Endodermal cell (in vitro differentiated cells): ENCODE measurements at regions not wholly inside any gene's neighbourhood (a gene's known extent, or its start where the extent isn't known, plus 50 kb on each side); places are given as distances from the start of the nearest gene placed in this dataset.
A peak's percentile ranks its signal among the peaks of the same experiment; 100 is the strongest.

ENCODE experiments used
- DNase-seq: peaks from one replicate; pipeline ENCODE4 v3.0.0-alpha.2; 2017
- H3K27ac ChIP-seq: 2 replicates; pipeline ENCODE4 v1.5.1; 2013; ENCODE audit warnings: mild to moderate bottlenecking, low read depth, low read length, moderate library complexity
- H3K27me3 ChIP-seq: 2 replicates; pipeline ENCODE4 v1.6.1; 2013; ENCODE audit warnings: mild to moderate bottlenecking, low read length, moderate library complexity; ENCODE audit not compliant: insufficient read depth, control insufficient read depth, poor library complexity, severe bottlenecking
- H3K36me3 ChIP-seq: 2 replicates; pipeline ENCODE4 v1.7.0; 2013; ENCODE audit warnings: mild to moderate bottlenecking, low read length, moderate library complexity; ENCODE audit not compliant: control insufficient read depth, insufficient read depth
- H3K4me1 ChIP-seq: one replicate; pipeline ENCODE4 v1.7.0; 2013; ENCODE audit warnings: low read length; ENCODE audit not compliant: control insufficient read depth, insufficient read depth
- H3K4me3 ChIP-seq: 2 replicates; pipeline ENCODE4 v1.5.1; 2013; ENCODE audit warnings: mild to moderate bottlenecking, low read length, moderate library complexity
- H3K9ac ChIP-seq: 2 replicates; pipeline ENCODE4 v1.6.1; 2013; ENCODE audit warnings: mild to moderate bottlenecking, low read length, moderate library complexity; ENCODE audit not compliant: poor library complexity, severe bottlenecking; ENCODE audit errors: extremely low read depth
- H3K9me3 ChIP-seq: 2 replicates; pipeline ENCODE4 v1.6.1; 2013; ENCODE audit warnings: mild to moderate bottlenecking, low read length, moderate library complexity; ENCODE audit not compliant: control insufficient read depth
- H3K27ac Mint-ChIP-seq: 2 replicates; pipeline ENCODE4 v1.8.0; 2020; ENCODE audit warnings: mixed read lengths
- H3K27me3 Mint-ChIP-seq: 2 replicates; pipeline ENCODE4 v1.8.0; 2021; ENCODE audit warnings: mild to moderate bottlenecking, mixed read lengths; ENCODE audit not compliant: insufficient read depth
- H3K36me3 Mint-ChIP-seq: 2 replicates; pipeline ENCODE4 v1.8.0; 2020; ENCODE audit warnings: low read depth, mixed read lengths
- H3K4me1 Mint-ChIP-seq: 2 replicates; pipeline ENCODE4 v1.8.0; 2020; ENCODE audit warnings: mixed read lengths
- H3K4me3 Mint-ChIP-seq: 2 replicates; pipeline ENCODE4 v1.8.0; 2020; ENCODE audit warnings: mild to moderate bottlenecking, moderate library complexity, mixed read lengths
- H3K9me3 Mint-ChIP-seq: 2 replicates; pipeline ENCODE4 v1.8.0; 2020; ENCODE audit warnings: mild to moderate bottlenecking, mixed read lengths
- WGBS, 2 experiments: methylation state at CpG; one replicate each; pipeline versions ENCODE4 v1.1.5 to v1.1.7; 2013; ENCODE audit warnings: missing lambda C conversion rate in 2 of 2, mixed read lengths in 1 of 2; ENCODE audit not compliant: insufficient coverage in 1 of 2, insufficient read length in 1 of 2; 5-methylcytosine and 5-hydroxymethylcytosine counted together
- TF ChIP-seq, protein P1 (sequence below): fragments of 200-600 bp; sonication (generic); conservative IDR thresholded peaks from 2 replicates; pipeline ENCODE4 v1.5.0; 2021; ENCODE audit warnings: antibody characterized with exemption, mild to moderate bottlenecking

DNA sequence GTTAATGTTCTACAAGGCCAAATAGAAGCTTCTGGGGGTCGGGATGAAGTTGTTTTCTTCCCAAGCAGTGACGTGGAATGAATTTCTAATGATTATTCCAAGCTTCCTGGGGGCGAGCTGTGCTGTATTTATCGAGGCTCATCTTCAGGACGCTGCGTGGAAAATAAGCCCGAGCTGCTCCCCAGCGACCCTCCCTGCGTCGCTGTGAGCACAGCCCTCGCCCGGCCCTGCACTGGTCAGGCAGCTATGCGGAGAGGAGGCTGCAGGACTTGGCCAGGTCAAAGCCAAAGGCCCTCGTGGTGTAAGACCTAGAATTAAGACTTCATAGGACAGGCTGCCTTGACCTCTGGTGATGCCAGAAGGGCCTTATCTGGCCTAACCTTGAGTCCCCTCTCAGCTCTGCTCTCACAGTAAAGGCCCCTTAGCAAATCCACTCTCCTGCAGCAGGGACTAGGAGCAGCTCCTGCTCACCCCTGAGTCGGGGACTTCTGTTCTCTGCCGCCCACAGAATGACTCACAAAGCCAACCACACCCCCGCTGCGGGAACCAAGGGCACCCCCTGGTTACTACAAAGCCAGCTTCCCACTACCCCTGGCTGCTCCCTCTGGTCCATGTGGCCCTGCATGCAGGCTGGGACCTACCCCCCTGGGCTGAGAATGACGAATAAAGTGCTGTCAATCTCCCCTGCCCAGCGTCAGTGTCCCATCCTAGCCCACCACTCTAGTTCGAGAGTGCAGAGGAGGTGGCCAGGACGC lies 501.6 kb downstream of the TCERG1L start:
- no peak overlapping the region for H3K4me3 Mint-ChIP-seq
- H3K27me3 Mint-ChIP-seq: no peaks in the 10 kb centered on the region
- no peaks in the 10 kb centered on the region for H3K9me3 ChIP-seq
- no peak overlapping the region for H3K27ac ChIP-seq
- WGBS, 2 experiments: 69 to 72% methylated on average over 12 to 22 of the region's 22 CpGs
- H3K4me1 Mint-ChIP-seq: no peaks in the 10 kb centered on the region
- H3K27me3 ChIP-seq: no peaks in the 10 kb centered on the region
- H3K4me1 ChIP-seq: no peaks in the 10 kb centered on the region
- H3K27ac Mint-ChIP-seq: no peak overlapping the region
- peak; percentile 70 for DNase-seq
- H3K9me3 Mint-ChIP-seq: no peaks in the 10 kb centered on the region
- no peak overlapping the region for H3K4me3 ChIP-seq
- H3K36me3 ChIP-seq: no peaks in the 10 kb centered on the region
- TF ChIP-seq, protein P1, sequence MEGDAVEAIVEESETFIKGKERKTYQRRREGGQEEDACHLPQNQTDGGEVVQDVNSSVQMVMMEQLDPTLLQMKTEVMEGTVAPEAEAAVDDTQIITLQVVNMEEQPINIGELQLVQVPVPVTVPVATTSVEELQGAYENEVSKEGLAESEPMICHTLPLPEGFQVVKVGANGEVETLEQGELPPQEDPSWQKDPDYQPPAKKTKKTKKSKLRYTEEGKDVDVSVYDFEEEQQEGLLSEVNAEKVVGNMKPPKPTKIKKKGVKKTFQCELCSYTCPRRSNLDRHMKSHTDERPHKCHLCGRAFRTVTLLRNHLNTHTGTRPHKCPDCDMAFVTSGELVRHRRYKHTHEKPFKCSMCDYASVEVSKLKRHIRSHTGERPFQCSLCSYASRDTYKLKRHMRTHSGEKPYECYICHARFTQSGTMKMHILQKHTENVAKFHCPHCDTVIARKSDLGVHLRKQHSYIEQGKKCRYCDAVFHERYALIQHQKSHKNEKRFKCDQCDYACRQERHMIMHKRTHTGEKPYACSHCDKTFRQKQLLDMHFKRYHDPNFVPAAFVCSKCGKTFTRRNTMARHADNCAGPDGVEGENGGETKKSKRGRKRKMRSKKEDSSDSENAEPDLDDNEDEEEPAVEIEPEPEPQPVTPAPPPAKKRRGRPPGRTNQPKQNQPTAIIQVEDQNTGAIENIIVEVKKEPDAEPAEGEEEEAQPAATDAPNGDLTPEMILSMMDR: no peak
- no peaks in the 10 kb centered on the region for H3K36me3 Mint-ChIP-seq
- H3K9ac ChIP-seq: no peak overlapping the region

DNA sequence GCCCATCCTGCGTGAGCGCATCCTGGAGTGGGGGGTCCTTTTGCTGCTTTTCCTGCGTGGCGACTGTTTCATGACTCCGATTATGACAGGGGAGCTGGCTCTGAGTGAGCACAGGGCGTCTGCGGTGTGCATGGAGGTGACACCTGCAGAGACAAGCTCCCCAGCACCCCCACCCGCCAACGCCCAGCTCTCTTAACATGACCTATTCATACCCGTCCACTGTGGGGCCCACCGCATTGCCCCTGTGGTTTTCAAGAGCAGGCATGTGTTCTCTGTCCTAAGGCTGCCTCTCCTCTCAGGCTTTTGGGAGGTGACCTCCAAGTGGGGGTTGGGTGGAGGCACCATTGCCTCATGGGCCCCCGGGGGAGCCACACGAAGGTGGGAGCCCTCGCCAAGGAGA lies 500.7 kb downstream of the TCERG1L start:
- H3K9me3 Mint-ChIP-seq: no peaks in the 10 kb centered on the region
- H3K9me3 ChIP-seq: no peaks in the 10 kb centered on the region
- no peaks in the 10 kb centered on the region for H3K27me3 ChIP-seq
- H3K4me3 Mint-ChIP-seq: no peak overlapping the region
- H3K4me3 ChIP-seq: no peak overlapping the region
- H3K4me1 ChIP-seq: no peaks in the 10 kb centered on the region
- H3K9ac ChIP-seq: no peak overlapping the region
- peak; percentile 36 for DNase-seq
- H3K27me3 Mint-ChIP-seq: no peaks in the 10 kb centered on the region
- TF ChIP-seq, protein P1: no peak
- H3K36me3 Mint-ChIP-seq: no peaks in the 10 kb centered on the region
- no peaks in the 10 kb centered on the region for H3K36me3 ChIP-seq
- no peak overlapping the region for H3K27ac ChIP-seq
- H3K4me1 Mint-ChIP-seq: no peaks in the 10 kb centered on the region
- WGBS, 2 experiments: 94 to 100% methylated on average over 1 to 14 of the region's 14 CpGs
- H3K27ac Mint-ChIP-seq: no peak overlapping the region

DNA sequence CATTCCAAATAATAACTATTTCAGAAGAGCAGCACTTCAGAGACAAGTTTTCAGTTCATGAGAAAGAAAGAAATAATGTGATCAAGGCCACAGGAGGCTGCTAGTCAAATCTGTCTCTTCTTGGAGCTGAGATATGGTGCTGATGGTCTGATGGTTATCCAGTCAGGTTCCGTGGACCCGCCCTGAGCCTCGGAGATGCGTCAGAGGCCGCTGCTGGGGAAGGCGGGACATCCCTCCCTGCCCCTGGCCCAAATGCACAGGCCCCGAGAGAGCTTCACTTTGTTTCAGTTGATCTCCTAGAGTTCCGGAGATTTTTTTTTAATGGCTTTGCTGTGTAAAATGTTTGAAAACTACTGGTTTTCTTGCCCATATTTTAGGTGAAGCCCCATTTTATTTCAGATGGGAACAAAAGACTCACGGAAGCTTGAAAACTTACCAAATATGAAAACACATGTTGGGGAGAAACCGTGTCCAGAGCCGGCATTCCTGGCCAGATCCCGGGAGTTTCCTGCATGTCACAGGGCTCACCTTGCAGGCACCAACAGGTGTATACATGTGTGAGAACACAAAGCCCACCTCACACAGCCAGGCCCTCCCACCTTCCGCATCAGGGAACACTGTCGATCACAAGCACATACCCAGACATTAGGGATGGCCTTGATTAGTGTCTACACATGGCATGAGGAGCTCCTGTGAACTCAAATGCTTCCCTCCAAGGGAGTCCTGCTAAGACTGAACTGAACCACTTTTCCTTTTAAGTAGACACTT lies 499.0 kb downstream of the TCERG1L start:
- no peaks in the 10 kb centered on the region for H3K36me3 Mint-ChIP-seq
- DNase-seq: peak; percentile 38
- no peak overlapping the region for H3K27ac ChIP-seq
- TF ChIP-seq, protein P1: no peak
- no peaks in the 10 kb centered on the region for H3K9me3 Mint-ChIP-seq
- no peaks in the 10 kb centered on the region for H3K27me3 ChIP-seq
- H3K4me1 Mint-ChIP-seq: no peaks in the 10 kb centered on the region
- 95% methylated on average over 12 to 14 of the region's 14 CpGs for WGBS, 2 experiments
- no peaks in the 10 kb centered on the region for H3K4me1 ChIP-seq
- H3K9ac ChIP-seq: no peak overlapping the region
- H3K27ac Mint-ChIP-seq: no peak overlapping the region
- no peak overlapping the region for H3K4me3 Mint-ChIP-seq
- H3K9me3 ChIP-seq: no peaks in the 10 kb centered on the region
- no peak overlapping the region for H3K4me3 ChIP-seq
- no peaks in the 10 kb centered on the region for H3K27me3 Mint-ChIP-seq
- no peaks in the 10 kb centered on the region for H3K36me3 ChIP-seq
